Activated T-helper 1 cell treated with anti-CD3 and anti-CD28 coated beads, Interleukin-12 subunit alpha, Interleukin-12 subunit beta, Interleukin-2, Interleukin-4 antibody, amounts not matched to agents 30 ng/mL and 10 ng/mL and 1 ng/mL, durations not matched to agents 14 hours and 24 hours and 36 hours (primary cell): ENCODE measurements at regions not wholly inside any gene's neighbourhood (a gene's known extent, or its start where the extent isn't known, plus 50 kb on each side); places are given as distances from the start of the nearest gene placed in this dataset.

ENCODE experiments used
- DNase-seq: peaks from one replicate; pipeline ENCODE4 v3.0.0; 2021; ENCODE audit warnings: low spot score
- H3K27ac Mint-ChIP-seq: one replicate; pipeline ENCODE4 v1.8.0; 2021; ENCODE audit warnings: mild to moderate bottlenecking, mixed read lengths
- H3K27me3 Mint-ChIP-seq: one replicate; pipeline ENCODE4 v1.8.0; 2022; ENCODE audit warnings: mild to moderate bottlenecking, moderate library complexity, mixed read lengths; ENCODE audit not compliant: insufficient read depth
- H3K36me3 Mint-ChIP-seq: one replicate; pipeline ENCODE4 v1.8.0; 2021; ENCODE audit warnings: low read depth, mixed read lengths
- H3K4me1 Mint-ChIP-seq: one replicate; pipeline ENCODE4 v1.8.0; 2021; ENCODE audit warnings: low read depth, mixed read lengths
- H3K4me3 Mint-ChIP-seq: one replicate; pipeline ENCODE4 v1.8.0; 2021; ENCODE audit warnings: mild to moderate bottlenecking, moderate library complexity, mixed read lengths
- H3K9me3 Mint-ChIP-seq: one replicate; pipeline ENCODE4 v1.8.0; 2021; ENCODE audit warnings: mixed read lengths
- intact Hi-C: fragments of 100-400 bp; cut with micrococcal nuclease; formaldehyde crosslinking; loops from one replicate; pipeline ENCODE4 v1.15.1; 2024

DNA sequence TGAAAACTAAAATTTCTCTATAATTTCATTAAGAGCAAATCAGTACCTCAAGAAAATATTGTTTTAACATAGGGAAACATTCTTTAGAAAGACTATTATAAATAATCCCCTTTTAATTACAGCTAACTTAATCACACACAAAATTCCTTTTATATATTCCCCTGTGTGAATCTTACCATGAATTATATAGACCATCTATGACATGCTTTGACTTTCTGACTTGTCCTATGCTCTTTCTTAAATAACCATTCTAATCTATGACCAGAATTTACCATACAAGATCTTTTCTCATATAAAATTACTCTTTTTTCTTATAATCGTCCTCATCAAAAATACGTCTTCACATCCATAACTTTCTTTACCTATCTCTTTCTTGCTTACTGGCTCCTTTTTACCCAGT is 824.2 kb upstream of the FAM98A start:
- peaks cover 17% of the 10 kb centered on the region for H3K9me3 Mint-ChIP-seq
- no peaks in the 10 kb centered on the region for H3K36me3 Mint-ChIP-seq
- intact Hi-C loops, result no loop called here
- DNase-seq, result no peak
- H3K4me1 Mint-ChIP-seq, result no peaks in the 10 kb centered on the region
- H3K27ac Mint-ChIP-seq, result no peak overlapping the region
- no peak overlapping the region for H3K4me3 Mint-ChIP-seq
- H3K27me3 Mint-ChIP-seq, result no peaks in the 10 kb centered on the region

DNA sequence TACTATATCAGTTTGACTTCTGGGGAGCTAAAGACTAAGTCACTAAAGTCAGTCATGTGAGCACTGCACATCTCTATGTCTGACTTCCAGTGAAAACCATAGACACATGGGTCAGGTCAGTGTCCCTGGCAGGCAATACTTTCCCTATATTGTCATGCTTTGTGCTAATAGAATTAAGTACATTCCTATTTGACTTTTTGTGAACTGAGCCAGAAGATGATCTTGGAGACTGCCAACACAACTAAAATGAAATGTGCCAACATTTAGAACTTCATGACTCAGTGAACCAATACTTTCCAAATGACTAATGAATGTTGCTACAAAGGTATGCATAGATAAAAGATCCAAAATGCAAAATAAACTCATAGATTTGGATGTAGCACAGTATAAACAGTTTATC is 820.8 kb upstream of the FAM98A start:
- H3K27me3 Mint-ChIP-seq, result no peaks in the 10 kb centered on the region
- peaks cover 14% of the 10 kb centered on the region for H3K9me3 Mint-ChIP-seq
- no peak for DNase-seq
- H3K36me3 Mint-ChIP-seq, result no peaks in the 10 kb centered on the region
- no peak overlapping the region for H3K27ac Mint-ChIP-seq
- H3K4me1 Mint-ChIP-seq, result no peaks in the 10 kb centered on the region
- no peak overlapping the region for H3K4me3 Mint-ChIP-seq
- intact Hi-C loops, result no loop called here

DNA sequence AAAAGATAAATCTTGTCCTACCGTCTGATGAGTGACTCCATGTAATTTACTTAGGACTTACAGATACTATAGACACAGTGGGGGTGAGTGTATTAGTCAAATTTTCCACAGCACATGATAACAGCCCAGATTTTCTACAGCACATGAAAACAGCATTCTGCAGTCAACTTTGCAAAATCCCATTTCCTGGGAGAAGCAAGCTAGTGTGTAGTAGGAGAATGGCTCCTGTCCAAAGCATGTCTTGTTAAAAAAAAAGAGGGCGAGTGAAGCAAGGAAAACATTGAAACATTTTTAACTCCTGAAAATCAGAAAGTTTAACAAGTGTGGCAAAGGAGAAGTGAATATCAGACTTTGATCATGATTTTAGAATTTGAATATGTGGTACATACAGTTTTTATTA is 817.8 kb upstream of the FAM98A start:
- Mint-ChIP-seq H3K9me3 (peaks cover 4% of the 10 kb centered on the region), H3K4me3 (no peak overlapping the region)
- intact Hi-C loops, result no loop called here

DNA sequence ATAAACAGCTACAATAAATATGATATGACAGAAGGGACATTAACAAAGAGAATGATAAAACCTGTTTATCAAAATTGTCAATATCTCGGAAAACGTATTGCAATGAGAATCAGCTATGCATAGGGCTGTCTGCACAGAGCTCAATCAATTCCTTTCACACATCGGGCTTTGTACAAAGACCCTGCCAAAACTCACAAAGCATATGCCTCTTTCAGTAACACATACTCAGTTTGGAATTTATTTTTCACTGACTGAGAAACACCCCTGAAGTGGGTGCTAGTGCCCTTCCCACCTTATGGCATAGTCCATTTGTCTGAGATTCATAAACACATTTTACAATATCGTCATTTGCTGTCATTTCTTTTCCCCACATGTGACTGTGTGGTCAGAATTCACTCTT is 815.8 kb upstream of the FAM98A start:
- H3K27ac Mint-ChIP-seq, result no peak overlapping the region
- peaks cover 4% of the 10 kb centered on the region for H3K9me3 Mint-ChIP-seq
- no peak overlapping the region for H3K4me3 Mint-ChIP-seq
- no peak for DNase-seq
- H3K4me1 Mint-ChIP-seq, result no peaks in the 10 kb centered on the region
- intact Hi-C loops, result no loop called here
- H3K27me3 Mint-ChIP-seq, result no peaks in the 10 kb centered on the region
- no peaks in the 10 kb centered on the region for H3K36me3 Mint-ChIP-seq

More for the DNA sequence above, 817.8 kb upstream of the FAM98A start:
- H3K4me1 Mint-ChIP-seq, result no peaks in the 10 kb centered on the region
- DNase-seq, result no peak
- no peaks in the 10 kb centered on the region for H3K36me3 Mint-ChIP-seq
- no peaks in the 10 kb centered on the region for H3K27me3 Mint-ChIP-seq
- no peak overlapping the region for H3K27ac Mint-ChIP-seq

DNA sequence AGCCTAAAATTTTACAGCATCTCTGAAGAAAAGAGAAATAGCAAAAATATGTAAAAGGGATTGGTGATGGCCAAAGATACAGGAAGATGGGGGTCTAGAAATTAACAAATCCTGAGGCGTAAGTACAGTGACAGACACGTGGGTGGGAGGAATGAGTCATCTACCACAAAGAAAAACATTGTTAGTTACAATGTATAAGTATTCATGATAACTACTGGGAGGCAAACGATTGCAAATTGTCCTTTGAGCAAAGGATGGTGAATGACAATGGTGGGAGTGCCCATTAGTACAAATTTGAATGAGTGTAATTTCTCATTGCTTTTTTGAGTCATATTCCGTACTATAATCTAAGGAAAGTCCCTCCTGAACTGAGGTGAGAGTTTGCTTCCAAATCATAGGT is 809.0 kb upstream of the FAM98A start:
- H3K27ac Mint-ChIP-seq, result no peak overlapping the region
- no peak for DNase-seq
- intact Hi-C loops, result no loop called here
- H3K4me3 Mint-ChIP-seq, result no peak overlapping the region
- no peaks in the 10 kb centered on the region for H3K4me1 Mint-ChIP-seq
- H3K9me3 Mint-ChIP-seq, result no peaks in the 10 kb centered on the region
- no peaks in the 10 kb centered on the region for H3K36me3 Mint-ChIP-seq
- no peaks in the 10 kb centered on the region for H3K27me3 Mint-ChIP-seq

DNA sequence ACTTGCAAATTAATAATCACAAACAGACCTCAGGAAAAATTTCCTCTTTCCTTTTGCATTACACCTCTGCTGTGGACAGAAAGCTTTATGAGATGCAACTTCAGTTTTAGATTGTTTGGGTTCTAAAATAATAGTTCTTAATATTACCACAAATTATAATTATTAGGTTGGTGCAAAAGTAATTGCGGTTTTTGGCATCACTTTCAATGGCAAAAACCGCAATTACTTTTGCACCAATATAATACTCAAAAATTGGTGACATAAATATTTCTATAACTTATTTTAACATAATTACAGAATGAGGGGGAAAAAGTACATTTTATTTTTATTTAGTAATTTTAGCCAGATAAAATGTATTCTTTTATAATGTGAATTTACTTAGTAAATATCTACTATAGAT is 804.4 kb upstream of the FAM98A start:
- DNase-seq, result no peak
- H3K36me3 Mint-ChIP-seq, result no peaks in the 10 kb centered on the region
- no peaks in the 10 kb centered on the region for H3K4me1 Mint-ChIP-seq
- intact Hi-C loops, result no loop called here
- no peaks in the 10 kb centered on the region for H3K27me3 Mint-ChIP-seq
- H3K9me3 Mint-ChIP-seq, result no peaks in the 10 kb centered on the region
- no peak overlapping the region for H3K27ac Mint-ChIP-seq
- no peak overlapping the region for H3K4me3 Mint-ChIP-seq

DNA sequence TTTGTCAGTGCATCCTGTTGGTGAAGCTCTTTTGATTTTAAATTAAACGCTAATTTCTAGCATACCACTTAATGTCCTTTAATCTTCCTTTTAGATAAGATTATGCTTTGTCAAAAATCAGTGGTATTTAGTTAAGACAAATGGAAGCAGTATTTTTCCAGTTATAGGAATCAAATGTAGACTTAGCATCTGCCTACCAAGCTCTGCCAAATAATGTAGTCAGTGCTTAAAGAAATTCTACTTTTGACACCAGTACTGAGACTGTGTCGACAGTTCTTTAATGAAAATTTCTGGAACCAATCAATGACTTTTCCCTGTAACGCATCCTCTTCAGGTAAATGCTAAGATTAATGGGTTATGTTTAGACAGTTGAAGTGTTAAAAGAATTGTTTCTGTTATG is 803.3 kb upstream of the FAM98A start:
- no peaks in the 10 kb centered on the region for H3K36me3 Mint-ChIP-seq
- no peaks in the 10 kb centered on the region for H3K4me1 Mint-ChIP-seq
- H3K27ac Mint-ChIP-seq, result no peak overlapping the region
- no peaks in the 10 kb centered on the region for H3K27me3 Mint-ChIP-seq
- no peak overlapping the region for H3K4me3 Mint-ChIP-seq
- H3K9me3 Mint-ChIP-seq, result no peaks in the 10 kb centered on the region
- intact Hi-C loops, result no loop called here
- no peak for DNase-seq

DNA sequence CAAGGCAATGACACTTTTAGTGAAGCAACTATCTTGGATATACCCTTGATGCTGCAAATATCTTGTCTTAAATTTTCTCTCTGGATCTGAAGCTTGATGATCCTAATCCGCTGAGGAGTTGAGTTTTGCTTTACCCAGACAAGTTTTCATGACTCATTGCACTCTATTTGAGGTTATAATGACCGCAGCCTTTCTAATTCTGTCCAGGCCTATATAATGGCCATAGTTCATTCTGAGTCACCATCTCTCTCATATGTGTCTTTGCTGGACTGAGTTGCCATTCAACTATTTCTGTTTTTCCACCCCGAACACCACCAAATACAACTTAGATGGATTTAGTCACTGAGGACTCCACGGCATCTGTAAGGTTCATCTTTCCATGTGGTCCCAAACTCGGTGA is 802.1 kb upstream of the FAM98A start:
- intact Hi-C loops, result no loop called here
- Mint-ChIP-seq H3K4me3 (no peak overlapping the region), H3K9me3 (peaks cover under 1% of the 10 kb centered on the region), H3K27ac (no peak overlapping the region), H3K27me3 (no peaks in the 10 kb centered on the region), H3K36me3 (no peaks in the 10 kb centered on the region), H3K4me1 (no peaks in the 10 kb centered on the region)
- DNase-seq, result no peak

DNA sequence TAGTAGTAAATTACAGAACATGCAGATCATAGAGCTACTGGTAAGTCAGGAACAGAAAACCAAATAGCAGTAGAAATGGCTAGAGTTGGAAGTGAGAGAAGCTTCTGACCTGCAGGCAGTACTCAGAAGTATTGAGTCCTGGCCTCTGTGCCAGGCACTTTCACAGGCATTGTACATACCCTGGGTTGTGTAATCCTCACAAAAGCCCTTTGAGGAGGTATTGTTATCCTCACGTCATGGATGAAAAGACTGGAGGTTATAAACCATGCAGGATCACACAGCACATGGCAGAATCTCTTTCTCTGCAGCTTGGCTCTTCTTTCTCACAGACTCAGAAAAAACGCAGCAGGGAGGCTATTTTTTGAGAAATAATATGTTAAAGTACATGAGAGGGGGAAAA is 789.3 kb upstream of the FAM98A start:
- intact Hi-C loops, result no loop called here
- no peak for DNase-seq
- Mint-ChIP-seq H3K4me3 (no peak overlapping the region), H3K36me3 (no peaks in the 10 kb centered on the region), H3K27ac (no peak overlapping the region), H3K4me1 (no peaks in the 10 kb centered on the region), H3K27me3 (no peaks in the 10 kb centered on the region), H3K9me3 (peaks cover 27% of the 10 kb centered on the region)

DNA sequence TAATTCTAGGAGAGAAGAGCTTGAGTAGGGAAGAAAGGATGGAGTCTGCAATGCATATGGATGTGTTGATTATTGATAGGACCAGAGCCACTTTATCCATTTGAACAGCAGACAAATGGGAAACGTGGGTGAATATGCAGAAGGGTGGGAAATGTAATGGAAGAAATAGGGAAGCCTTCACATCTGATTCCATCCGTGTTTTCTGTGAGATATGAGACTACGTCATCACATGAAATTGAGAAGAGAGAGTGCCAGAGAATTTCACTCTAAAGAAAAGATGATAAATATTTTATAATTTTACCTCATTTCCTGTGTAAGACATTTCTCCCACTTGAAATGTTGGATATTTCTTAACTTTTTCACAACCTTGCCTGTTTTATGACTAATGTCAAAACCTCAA is 788.4 kb upstream of the FAM98A start:
- Mint-ChIP-seq H3K27me3 (no peaks in the 10 kb centered on the region), H3K9me3 (peaks cover 25% of the 10 kb centered on the region), H3K4me1 (no peaks in the 10 kb centered on the region), H3K4me3 (no peak overlapping the region), H3K36me3 (no peaks in the 10 kb centered on the region), H3K27ac (no peak overlapping the region)
- DNase-seq, result no peak
- intact Hi-C loops, result no loop called here

DNA sequence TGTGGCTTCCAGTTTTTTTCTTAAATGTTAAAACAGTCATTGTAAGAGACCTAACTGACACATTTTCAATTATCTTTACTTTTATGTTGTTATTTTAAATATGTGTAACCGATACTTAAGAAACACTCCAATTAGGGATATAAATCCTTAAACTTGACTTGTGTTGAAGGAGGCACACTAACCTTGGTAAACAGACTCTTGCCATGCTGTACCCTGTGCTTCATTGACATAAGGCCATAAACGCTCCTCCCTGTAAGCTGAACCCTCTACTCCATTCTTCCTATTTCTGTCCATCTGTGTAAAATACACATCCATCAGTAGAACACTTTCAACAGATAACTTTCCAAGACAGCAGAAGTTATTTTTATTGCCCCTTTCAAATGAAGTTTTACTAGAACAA is 780.5 kb upstream of the FAM98A start:
- Mint-ChIP-seq H3K4me1 (no peaks in the 10 kb centered on the region), H3K27ac (no peak overlapping the region), H3K27me3 (no peaks in the 10 kb centered on the region), H3K36me3 (no peaks in the 10 kb centered on the region), H3K4me3 (no peak overlapping the region), H3K9me3 (peaks cover 2% of the 10 kb centered on the region)
- no peak for DNase-seq
- intact Hi-C loops, result no loop called here

DNA sequence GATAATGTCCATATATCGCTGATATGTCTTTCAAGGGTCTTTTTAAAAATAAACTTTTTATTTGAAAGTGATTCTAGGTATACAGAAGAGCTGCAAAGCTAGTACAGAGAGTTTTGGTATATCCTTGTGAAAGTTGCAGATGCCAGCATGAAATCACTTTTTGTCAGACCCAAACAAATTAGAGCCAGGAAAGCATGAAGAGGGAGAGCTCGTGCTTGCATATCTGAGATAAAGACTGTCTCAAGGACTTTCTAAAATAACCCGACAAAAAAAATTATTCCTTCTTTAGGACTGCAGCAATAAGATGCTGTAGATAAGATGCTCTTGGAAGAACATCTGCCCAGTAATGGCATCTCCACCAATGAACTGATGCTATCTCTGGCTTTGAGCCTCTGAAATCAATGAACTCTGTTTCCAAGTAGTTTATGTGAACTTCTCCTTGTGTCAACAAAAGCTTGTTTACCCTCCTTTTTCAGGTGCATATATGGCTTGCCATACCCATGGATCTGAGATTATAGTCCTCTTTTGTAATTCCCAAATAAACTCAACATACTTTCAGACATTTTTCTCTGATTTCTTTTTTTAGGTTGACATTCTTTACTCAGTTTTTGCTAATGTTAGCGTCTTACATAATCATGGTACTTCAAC is 774.6 kb upstream of the FAM98A start:
- intact Hi-C loops, result no loop called here
- H3K27me3 Mint-ChIP-seq, result no peaks in the 10 kb centered on the region
- no peak overlapping the region for H3K4me3 Mint-ChIP-seq
- DNase-seq, result no peak
- H3K27ac Mint-ChIP-seq, result no peak overlapping the region
- peaks cover 2% of the 10 kb centered on the region for H3K9me3 Mint-ChIP-seq
- H3K36me3 Mint-ChIP-seq, result no peaks in the 10 kb centered on the region
- H3K4me1 Mint-ChIP-seq, result no peaks in the 10 kb centered on the region

DNA sequence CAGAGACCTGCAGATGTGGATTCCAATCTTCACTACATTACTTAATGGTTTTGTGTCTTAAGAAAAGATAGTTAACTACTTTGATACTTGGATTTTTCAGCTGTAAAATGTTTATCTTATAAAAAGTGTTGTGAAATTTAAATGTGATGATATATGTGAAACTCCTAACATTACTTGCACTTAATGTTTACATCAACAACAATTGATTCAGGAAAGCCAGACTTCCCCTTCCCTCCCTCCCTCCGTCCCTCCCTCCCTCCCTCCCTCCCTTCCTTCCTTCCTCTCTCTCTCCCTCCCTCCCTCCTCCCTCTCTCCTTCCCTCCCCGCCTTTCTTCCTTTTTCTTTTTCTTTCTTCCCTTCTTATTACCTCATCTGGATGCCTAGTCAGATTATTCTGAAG is 773.9 kb upstream of the FAM98A start:
- H3K27ac Mint-ChIP-seq, result no peak overlapping the region
- no peaks in the 10 kb centered on the region for H3K27me3 Mint-ChIP-seq
- no peak for DNase-seq
- H3K4me1 Mint-ChIP-seq, result no peaks in the 10 kb centered on the region
- no peak overlapping the region for H3K4me3 Mint-ChIP-seq
- no peaks in the 10 kb centered on the region for H3K36me3 Mint-ChIP-seq
- intact Hi-C loops, result no loop called here
- H3K9me3 Mint-ChIP-seq, result peaks cover 2% of the 10 kb centered on the region

DNA sequence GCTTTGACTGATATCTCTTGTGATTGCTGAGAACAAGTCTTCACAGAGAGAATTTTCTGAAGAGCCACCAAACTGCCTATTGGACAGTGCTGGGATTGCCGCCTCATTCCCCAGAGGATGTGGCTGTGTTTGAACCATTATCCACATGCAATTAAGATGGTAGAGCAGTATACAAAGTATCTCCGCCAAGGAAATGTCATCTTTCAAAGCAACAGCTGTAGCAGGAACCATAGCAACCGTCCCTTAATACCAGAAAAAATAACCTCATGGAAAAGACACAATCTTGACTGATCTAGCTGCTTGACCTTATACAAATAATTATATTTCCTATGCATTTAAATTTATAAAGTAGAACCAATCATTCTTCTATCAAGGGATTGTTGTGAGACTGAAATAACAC is 772.6 kb upstream of the FAM98A start:
- H3K27me3 Mint-ChIP-seq, result no peaks in the 10 kb centered on the region
- H3K27ac Mint-ChIP-seq, result no peak overlapping the region
- no peak for DNase-seq
- H3K9me3 Mint-ChIP-seq, result peaks cover 1% of the 10 kb centered on the region
- H3K36me3 Mint-ChIP-seq, result no peaks in the 10 kb centered on the region
- no peaks in the 10 kb centered on the region for H3K4me1 Mint-ChIP-seq
- H3K4me3 Mint-ChIP-seq, result no peak overlapping the region
- intact Hi-C loops, result no loop called here
